ENCODE measurements at regions not wholly inside any gene's neighbourhood (a gene's known extent, or its start where the extent isn't known, plus 50 kb on each side); places are given as distances from the start of the nearest gene placed in this dataset.

DNA sequence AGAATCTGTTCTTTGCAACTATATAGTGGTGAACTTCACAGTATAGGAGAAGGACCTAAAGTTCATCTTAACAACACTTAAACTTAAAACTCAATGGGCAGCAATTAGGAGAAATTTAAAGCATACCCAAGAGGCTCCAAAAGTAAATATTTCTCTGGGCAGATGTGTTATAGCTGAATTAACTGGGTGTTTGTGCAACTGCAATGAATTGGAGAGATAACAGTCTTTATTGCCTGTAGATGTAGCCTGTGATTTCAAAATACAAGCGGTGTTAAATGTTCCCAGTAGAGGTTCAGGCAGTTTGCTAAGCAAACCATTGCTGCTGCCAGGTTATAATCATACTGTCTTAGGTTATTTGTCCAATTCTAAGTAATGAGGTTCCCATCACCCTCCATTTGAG lies 294.1 kb upstream of the MTNR1B start:
- Histone ChIP-seq H3K9me3 (ENCODE audit: control insufficient read depth, low read depth, low read length) (no peaks in the 10 kb centered on the region), H3K27me3 (ENCODE audit: control insufficient read depth, extremely low read depth, insufficient read depth, low read length) (no peaks in the 10 kb centered on the region), H3K27ac (ENCODE audit: control insufficient read depth, insufficient read depth, low read length) (no peak overlapping the region), H3K36me3 (ENCODE audit: control insufficient read depth in 2 of 2, extremely low read depth in 1 of 2, insufficient read depth in 2 of 2, low read length in 2 of 2) (no peaks in the 10 kb centered on the region), H3K4me3 (ENCODE audit: control insufficient read depth in 2 of 3, extremely low read depth in 1 of 3, insufficient read depth in 2 of 3, low read depth in 1 of 3, low read length in 3 of 3) (no peak overlapping the region), H3K79me2 (ENCODE audit: control insufficient read depth, insufficient read depth, low read length) (no peaks in the 10 kb centered on the region), H4K20me1 (ENCODE audit: control insufficient read depth, extremely low read depth, insufficient read depth, low read length) (no peaks in the 10 kb centered on the region), H3K9me1 (ENCODE audit: control insufficient read depth, extremely low read depth, insufficient read depth, low read length) (no peaks in the 10 kb centered on the region), H3K4me1 (ENCODE audit: control insufficient read depth, extremely low read depth, insufficient read depth, low read length) (no peaks in the 10 kb centered on the region), H3K9ac (ENCODE audit: control insufficient read depth, extremely low read depth, insufficient read depth, low read length) (no peak overlapping the region), H2AFZ (ENCODE audit: control insufficient read depth, low read length) (no peak overlapping the region), H3K4me2 (ENCODE audit: control insufficient read depth, extremely low read depth, insufficient read depth, low read depth, low read length) (no peak overlapping the region)
- FAIRE-seq: no peak
- no peak for DNase-seq (ENCODE audit: low read depth, low spot score)
- dilution Hi-C loops (cut with MboI; ENCODE audit: extremely low pct_ligation_motif_present, low sequenced_read_pairs): no loop called here
- TF ChIP-seq, protein P1, sequence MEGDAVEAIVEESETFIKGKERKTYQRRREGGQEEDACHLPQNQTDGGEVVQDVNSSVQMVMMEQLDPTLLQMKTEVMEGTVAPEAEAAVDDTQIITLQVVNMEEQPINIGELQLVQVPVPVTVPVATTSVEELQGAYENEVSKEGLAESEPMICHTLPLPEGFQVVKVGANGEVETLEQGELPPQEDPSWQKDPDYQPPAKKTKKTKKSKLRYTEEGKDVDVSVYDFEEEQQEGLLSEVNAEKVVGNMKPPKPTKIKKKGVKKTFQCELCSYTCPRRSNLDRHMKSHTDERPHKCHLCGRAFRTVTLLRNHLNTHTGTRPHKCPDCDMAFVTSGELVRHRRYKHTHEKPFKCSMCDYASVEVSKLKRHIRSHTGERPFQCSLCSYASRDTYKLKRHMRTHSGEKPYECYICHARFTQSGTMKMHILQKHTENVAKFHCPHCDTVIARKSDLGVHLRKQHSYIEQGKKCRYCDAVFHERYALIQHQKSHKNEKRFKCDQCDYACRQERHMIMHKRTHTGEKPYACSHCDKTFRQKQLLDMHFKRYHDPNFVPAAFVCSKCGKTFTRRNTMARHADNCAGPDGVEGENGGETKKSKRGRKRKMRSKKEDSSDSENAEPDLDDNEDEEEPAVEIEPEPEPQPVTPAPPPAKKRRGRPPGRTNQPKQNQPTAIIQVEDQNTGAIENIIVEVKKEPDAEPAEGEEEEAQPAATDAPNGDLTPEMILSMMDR (optimal IDR thresholded peaks at IDR 0.05 in 1 of 3, IDR thresholded peaks at IDR 0.05 in 1 of 3, conservative IDR thresholded peaks at IDR 0.05 in 1 of 3; ENCODE audit: extremely low read depth in 1 of 3, insufficient read depth in 2 of 3, low read length in 3 of 3): no peak
- no peak for TF ChIP-seq EZH2 (IDR thresholded peaks at IDR 0.05; ENCODE audit: low read length)

DNA sequence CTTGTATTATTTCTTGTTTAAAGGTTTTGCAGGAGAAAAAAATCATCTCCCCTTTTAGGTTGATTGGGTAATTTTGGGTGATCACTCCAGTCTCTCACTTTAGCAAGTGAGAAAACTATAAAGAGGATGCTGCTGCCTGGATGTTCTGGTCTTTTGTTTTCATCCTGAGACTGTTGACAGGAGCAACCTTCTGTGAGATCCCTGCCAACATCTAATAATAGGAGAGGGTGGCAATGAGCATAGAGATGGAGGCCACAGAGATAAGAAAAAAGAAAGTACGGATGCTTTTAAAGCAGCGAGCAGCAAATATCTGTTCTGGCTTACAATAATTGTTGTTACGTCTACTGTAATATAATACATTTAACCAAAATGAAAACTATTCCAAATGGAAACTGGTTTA lies 293.6 kb upstream of the MTNR1B start:
- dilution Hi-C loops (cut with MboI; ENCODE audit: extremely low pct_ligation_motif_present, low sequenced_read_pairs): no loop called here
- H3K36me3 ChIP-seq (ENCODE audit: control insufficient read depth in 2 of 2, extremely low read depth in 1 of 2, insufficient read depth in 2 of 2, low read length in 2 of 2): no peaks in the 10 kb centered on the region
- TF ChIP-seq EZH2 (IDR thresholded peaks at IDR 0.05; ENCODE audit: low read length): no peak
- TF ChIP-seq, protein P1 (optimal IDR thresholded peaks at IDR 0.05 in 1 of 3, IDR thresholded peaks at IDR 0.05 in 1 of 3, conservative IDR thresholded peaks at IDR 0.05 in 1 of 3; ENCODE audit: extremely low read depth in 1 of 3, insufficient read depth in 2 of 3, low read length in 3 of 3): no peak
- FAIRE-seq: no peak
- no peak overlapping the region for H3K4me3 ChIP-seq (ENCODE audit: control insufficient read depth in 2 of 3, extremely low read depth in 1 of 3, insufficient read depth in 2 of 3, low read depth in 1 of 3, low read length in 3 of 3)
- no peaks in the 10 kb centered on the region for H4K20me1 ChIP-seq (ENCODE audit: control insufficient read depth, extremely low read depth, insufficient read depth, low read length)
- DNase-seq (ENCODE audit: low read depth, low spot score): no peak
- H3K4me1 ChIP-seq (ENCODE audit: control insufficient read depth, extremely low read depth, insufficient read depth, low read length): no peaks in the 10 kb centered on the region
- no peaks in the 10 kb centered on the region for H3K9me1 ChIP-seq (ENCODE audit: control insufficient read depth, extremely low read depth, insufficient read depth, low read length)
- no peak overlapping the region for H3K9ac ChIP-seq (ENCODE audit: control insufficient read depth, extremely low read depth, insufficient read depth, low read length)
- H2AFZ ChIP-seq (ENCODE audit: control insufficient read depth, low read length): no peak overlapping the region
- H3K27ac ChIP-seq (ENCODE audit: control insufficient read depth, insufficient read depth, low read length): no peak overlapping the region
- no peak overlapping the region for H3K4me2 ChIP-seq (ENCODE audit: control insufficient read depth, extremely low read depth, insufficient read depth, low read depth, low read length)
- H3K9me3 ChIP-seq (ENCODE audit: control insufficient read depth, low read depth, low read length): no peaks in the 10 kb centered on the region
- H3K27me3 ChIP-seq (ENCODE audit: control insufficient read depth, extremely low read depth, insufficient read depth, low read length): no peaks in the 10 kb centered on the region
- no peaks in the 10 kb centered on the region for H3K79me2 ChIP-seq (ENCODE audit: control insufficient read depth, insufficient read depth, low read length)

All from keratinocyte (primary cell).